ENCODE measurements at regions not wholly inside any gene's neighbourhood (a gene's known extent, or its start where the extent isn't known, plus 50 kb on each side); places are given as distances from the start of the nearest gene placed in this dataset.
"Not testable (repeated sequence)": the region's sequence is repeated elsewhere in the genome, so short reads cannot be mapped to it uniquely, and the experiment has no call there.

DNA sequence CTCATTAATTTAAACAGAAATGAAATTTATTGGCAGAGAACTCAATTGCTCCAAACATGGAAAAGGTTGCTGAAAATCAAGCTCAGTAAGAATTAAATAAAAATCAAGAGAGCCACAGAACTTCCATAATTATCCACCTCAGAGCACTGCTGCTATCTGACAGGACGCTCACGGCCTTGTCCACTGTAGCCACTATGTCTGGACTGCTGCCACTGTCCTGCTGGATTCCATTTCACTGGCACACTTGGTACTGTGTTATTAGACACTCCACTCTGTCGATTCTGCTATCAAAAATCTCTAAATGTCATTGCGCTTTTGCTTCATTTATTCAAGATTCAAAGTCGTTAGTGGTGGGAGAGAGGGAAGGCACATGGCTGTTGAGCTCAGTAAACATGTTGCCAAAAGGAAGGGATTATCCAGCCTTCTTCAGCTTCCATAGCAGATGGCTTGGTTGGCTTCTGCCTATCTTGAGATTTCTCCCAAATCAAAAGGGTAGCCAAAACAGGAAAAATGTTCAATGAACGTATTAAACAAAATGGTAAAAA, 815.0 kb downstream of the CDH18 start:
- no peak for DNase-seq

DNA sequence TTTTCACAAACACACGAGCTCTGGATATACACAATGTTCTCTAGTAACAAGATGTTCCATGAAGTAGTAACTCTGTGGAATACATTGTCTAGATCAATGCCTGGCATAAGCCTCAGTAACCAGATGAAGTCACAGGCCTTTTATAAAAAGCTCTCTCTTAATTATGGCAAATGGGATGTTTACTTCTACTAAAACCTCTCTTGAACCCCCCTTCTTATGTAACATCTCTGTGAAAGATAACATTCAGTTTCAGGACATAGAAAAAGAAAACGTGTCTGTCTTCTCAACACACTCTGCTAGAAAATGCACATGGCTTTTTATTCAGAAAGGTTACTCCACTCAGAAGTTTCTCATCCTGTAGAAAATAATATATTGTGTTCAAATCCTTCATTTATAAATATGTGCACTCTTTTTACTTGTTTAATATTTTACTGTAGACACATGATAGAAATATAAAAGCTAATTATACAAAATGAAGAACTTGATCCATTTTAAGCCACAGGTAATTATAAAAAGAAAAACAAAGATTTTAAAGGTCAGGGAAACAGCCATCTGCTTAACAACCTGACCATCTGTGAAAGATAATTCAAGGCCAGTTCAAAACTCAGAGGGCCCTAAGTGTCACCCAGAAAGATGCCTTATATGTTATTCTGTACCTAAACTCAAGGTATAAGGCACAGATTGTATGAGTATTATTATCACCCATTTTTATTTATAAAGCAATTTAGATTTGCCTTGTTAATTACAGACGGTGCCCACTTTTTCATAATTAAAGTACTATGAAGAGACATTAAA, 812.0 kb downstream of the CDH18 start:
- DNase-seq = no peak

DNA sequence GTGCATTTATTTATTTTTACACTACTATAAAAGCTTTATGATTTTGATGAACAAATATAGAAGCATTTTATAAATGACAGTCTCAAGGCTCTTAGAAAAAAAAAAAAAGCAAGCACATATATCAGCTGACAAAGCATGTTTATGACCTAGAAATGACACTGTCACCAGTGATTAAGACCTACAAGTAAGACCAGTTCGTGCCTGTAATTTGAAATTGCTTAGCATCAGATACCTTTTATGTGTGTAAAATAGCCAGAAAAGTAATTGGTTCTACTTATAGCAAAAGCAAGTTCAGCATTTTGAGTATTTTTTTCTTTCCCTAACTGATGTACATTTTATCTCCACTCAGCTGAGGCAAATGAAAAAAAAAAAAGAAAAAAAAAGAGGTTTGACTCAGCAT, 808.4 kb downstream of the CDH18 start:
- no peak for DNase-seq

- DNase-seq = no peak
Measured at GRCh38 chr5:19189176-19189575, 798.8 kb downstream of the CDH18 start.

GRCh38 chr5:19193631-19194030, 794.4 kb downstream of the CDH18 start:
- DNase-seq = no peak

GRCh38 chr5:19196631-19197030, 791.4 kb downstream of the CDH18 start:
- no peak for DNase-seq

DNA sequence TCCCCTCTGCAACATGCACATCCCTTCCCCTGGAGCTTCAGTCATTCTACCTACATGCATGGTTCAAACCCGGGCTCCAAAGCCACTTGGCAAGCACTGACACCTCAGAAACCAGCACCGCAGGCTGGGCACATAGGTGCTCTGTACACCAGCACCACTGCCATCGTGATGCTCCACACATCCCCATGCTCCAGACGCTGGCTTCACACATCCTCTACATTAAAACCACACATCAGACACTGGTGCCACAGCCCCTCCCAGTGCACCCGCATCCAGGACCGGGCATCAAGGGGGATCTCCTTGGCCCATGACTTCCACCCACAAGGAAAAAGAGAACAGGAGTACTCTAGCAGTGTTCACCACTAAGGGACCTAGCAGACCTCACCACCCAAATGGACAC, 787.7 kb downstream of the CDH18 start:
- no peak for DNase-seq

GRCh38 chr5:19208397-19208796, 779.6 kb downstream of the CDH18 start:
- no peak for DNase-seq

GRCh38 chr5:19210886-19211285, 777.1 kb downstream of the CDH18 start:
- no peak for DNase-seq

DNA sequence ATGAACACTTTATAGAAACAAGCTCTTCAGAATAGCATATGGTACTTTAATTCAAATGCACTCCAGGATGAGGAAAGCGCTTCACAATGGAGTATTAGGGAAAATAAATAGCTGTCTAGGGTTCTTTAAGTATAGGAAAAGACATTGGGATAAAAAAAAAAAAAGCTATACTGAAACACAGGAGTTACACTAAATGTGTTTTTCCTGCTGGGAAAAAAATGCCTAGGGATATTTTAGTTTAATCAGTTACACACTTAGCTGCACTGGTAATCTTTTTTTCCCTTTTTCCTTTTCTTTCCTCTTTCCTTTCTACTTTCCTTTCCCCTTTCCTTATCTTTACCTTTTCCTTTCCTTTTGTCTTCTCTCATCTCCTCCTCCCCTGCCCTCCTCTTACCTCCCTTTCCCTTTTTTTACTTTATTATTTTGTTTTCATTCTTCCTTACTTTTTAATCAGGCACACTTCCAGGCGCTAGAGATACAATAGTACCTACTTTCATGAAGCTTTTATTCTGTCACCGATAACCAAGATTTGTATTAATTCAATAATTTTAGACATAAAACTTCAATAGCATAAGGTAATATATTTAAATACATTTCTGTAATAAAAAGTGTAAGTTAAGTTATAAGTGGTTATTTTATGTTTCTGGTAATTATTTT, 758.7 kb downstream of the CDH18 start:
- no peak for DNase-seq

- DNase-seq = no peak
Measured at GRCh38 chr5:19233573-19233972, 754.4 kb downstream of the CDH18 start.

GRCh38 chr5:19235101-19235584, 752.9 kb downstream of the CDH18 start:
- DNase-seq = no peak

DNA sequence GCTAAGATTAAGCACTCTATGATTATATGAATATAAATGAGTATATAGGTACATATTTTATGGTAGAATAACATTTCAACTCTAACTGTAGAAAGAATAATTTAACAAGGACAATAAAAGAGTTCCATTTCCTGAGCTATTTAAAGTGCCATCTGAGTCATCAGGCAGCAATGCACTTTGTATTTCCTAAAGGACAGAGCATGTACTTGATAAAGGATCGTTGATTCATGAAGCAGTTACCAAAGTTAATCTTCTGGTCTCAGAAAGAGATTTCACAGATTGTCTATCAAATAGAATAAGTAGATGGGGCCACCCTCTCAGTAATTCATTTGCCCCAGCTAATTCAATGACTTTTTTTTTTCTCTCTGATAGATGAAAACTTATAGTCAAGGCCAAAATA, 747.8 kb downstream of the CDH18 start:
- no peak for DNase-seq

- no peak for DNase-seq
Measured at GRCh38 chr5:19241690-19242089, 746.3 kb downstream of the CDH18 start.

DNA sequence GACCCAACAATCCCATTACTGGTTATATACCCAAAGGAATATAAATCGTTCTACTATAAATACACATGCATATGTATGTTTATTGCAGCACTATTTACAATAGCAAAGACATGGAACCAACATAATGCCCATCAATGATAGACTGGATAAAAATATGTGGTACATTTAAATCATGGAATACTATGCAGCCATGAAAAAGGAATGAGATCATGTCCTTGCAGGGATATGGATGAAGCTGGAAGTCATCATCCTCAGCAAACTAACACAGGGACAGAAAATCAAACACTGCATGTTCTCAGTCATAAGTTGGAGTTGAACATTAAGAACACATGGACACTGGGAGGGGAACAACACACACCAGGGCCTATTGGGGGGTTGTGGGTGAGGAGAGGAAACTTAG, 741.8 kb downstream of the CDH18 start:
- DNase-seq = not testable (repeated sequence)

- DNase-seq = no peak
Measured at GRCh38 chr5:19247302-19247701, 740.7 kb downstream of the CDH18 start.

- no peak for DNase-seq
Measured at GRCh38 chr5:19256036-19256435, 732.0 kb downstream of the CDH18 start.

GRCh38 chr5:19258686-19259085, 729.3 kb downstream of the CDH18 start:
- DNase-seq = no peak

- no peak for DNase-seq
Measured at GRCh38 chr5:19261879-19262278, 726.1 kb downstream of the CDH18 start.

- DNase-seq = no peak
Measured at GRCh38 chr5:19264821-19265220, 723.2 kb downstream of the CDH18 start.

DNA sequence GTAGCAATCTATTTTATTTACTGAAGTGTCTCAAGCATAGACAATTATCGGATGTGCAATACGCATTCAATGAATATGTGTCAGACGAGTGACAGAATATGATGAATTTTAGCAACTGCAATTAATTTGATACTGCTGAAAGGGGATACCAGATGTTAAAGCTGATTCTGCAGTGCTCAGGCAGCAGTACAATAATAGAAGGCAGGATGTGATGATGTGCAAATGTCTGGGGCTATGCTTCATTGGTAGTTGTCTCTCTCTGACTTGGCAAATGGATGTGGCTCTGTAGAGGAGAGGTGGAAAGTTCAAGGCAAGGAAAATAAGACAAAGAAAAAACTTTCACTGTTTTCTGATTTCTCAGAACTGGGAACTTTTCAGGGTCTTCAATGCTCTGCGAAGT, 721.2 kb downstream of the CDH18 start:
- no peak for DNase-seq

DNA sequence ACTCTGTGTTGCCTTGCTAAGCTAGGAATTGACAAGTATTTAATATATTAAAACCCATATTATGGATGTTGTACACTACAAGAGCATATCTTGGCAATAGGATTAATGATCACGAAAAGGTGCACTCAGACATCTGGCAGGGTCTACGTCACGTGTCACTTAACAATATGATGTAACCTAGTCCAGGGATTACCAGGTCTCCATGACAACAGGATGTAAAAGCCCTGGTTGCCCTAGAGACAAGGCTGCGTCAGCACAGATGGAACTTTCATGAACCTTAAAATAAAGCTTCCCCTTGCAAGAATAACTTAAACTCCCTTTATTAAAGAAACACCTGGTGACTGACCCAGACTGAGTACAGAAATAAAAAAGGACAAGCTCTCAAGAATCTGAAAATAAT, 717.8 kb downstream of the CDH18 start:
- no peak for DNase-seq

DNA sequence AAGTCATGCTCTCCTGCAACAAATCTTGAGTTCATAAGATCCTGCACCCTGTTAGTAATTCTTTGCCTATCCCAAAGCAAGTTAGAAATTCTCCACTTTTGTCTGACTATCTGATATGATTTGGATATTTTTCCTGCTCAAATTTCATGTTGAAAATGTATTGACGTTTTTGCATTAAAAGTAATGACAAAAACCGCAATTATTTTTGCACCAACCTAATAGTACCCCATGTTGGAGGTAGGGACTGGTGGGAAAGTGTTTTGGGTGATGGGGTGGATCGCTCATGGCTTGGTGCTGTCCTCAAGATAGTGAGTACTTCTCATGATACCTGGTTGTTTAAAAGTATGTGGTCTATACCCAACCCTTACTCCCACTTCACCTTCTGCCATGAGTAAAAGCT, 713.4 kb downstream of the CDH18 start:
- DNase-seq = no peak

DNA sequence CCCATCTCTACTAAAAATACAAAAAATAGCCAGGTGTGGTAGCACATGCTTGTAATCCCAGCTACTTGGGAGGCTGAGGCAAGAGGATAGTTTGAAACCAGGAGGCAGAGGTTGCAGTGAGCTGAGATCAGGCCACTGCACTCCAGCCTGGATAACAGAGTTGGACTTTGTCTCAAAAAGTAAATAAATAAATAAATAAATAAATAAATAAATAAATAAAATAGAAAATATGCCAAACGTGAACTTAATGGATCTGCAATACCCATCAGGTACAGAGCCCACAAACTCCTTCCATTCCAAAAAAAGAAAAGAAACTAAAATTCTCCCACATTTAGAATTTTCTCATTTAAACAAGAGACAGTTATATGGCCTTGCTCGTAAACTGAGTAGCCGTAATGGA, 702.7 kb downstream of the CDH18 start:
- DNase-seq = no peak
